ENCODE measurements at regions not wholly inside any gene's neighbourhood (a gene's known extent, or its start where the extent isn't known, plus 50 kb on each side); places are given as distances from the start of the nearest gene placed in this dataset.
"Not testable (repeated sequence)": the region's sequence is repeated elsewhere in the genome, so short reads cannot be mapped to it uniquely, and the experiment has no call there.

DNA sequence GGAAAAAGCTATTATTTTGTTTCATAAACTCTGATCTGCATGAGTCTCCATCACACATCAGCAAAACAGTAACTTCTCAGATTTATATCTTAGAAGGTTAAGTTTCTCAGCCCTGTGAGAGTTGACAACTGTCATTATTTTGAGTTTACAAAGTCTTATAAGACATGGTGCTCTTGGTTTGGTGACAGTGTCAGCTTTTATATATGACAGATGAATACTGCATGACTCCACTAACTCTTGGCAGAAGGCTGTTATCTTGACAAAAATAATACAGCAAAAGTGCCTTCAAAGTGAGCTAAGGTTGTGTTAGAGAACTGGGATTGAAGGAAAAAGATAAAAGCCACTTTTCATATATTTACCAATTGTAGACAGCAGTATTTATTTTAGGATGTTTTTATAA is 528.4 kb upstream of the SOX9 start:
- Histone ChIP-seq H3K79me2 (no peaks in the 10 kb centered on the region), H3K9me2 (replicated peaks; ENCODE audit: insufficient read depth) (no peaks in the 10 kb centered on the region), H3K36me3 (replicated peaks; ENCODE audit: insufficient read depth, low read depth) (no peaks in the 10 kb centered on the region), H3K9me3 (ENCODE audit: low read depth) (no peaks in the 10 kb centered on the region), H3K4me2 (no peak overlapping the region), H3K27me3 (no peaks in the 10 kb centered on the region), H3K4me3 (no peak overlapping the region), H4K20me1 (ENCODE audit: insufficient read depth, poor library complexity, severe bottlenecking) (no peaks in the 10 kb centered on the region), H3K4me1 (ENCODE audit: insufficient read depth) (no peaks in the 10 kb centered on the region), H2AFZ (no peak overlapping the region), H3K27ac (no peak overlapping the region)
- DNase-seq (ENCODE audit: low spot score): no peak
- TF ChIP-seq EZH2 (IDR thresholded peaks at IDR 0.05; ENCODE audit: borderline replicate concordance) (no peak), EZH2phosphoT487 (IDR thresholded peaks at IDR 0.05; ENCODE audit: low read depth, severe bottlenecking, unreplicated experiment) (no peak)
- TF ChIP-seq, protein P1, sequence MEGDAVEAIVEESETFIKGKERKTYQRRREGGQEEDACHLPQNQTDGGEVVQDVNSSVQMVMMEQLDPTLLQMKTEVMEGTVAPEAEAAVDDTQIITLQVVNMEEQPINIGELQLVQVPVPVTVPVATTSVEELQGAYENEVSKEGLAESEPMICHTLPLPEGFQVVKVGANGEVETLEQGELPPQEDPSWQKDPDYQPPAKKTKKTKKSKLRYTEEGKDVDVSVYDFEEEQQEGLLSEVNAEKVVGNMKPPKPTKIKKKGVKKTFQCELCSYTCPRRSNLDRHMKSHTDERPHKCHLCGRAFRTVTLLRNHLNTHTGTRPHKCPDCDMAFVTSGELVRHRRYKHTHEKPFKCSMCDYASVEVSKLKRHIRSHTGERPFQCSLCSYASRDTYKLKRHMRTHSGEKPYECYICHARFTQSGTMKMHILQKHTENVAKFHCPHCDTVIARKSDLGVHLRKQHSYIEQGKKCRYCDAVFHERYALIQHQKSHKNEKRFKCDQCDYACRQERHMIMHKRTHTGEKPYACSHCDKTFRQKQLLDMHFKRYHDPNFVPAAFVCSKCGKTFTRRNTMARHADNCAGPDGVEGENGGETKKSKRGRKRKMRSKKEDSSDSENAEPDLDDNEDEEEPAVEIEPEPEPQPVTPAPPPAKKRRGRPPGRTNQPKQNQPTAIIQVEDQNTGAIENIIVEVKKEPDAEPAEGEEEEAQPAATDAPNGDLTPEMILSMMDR (IDR thresholded peaks at IDR 0.05; ENCODE audit: poor library complexity): no peak

DNA sequence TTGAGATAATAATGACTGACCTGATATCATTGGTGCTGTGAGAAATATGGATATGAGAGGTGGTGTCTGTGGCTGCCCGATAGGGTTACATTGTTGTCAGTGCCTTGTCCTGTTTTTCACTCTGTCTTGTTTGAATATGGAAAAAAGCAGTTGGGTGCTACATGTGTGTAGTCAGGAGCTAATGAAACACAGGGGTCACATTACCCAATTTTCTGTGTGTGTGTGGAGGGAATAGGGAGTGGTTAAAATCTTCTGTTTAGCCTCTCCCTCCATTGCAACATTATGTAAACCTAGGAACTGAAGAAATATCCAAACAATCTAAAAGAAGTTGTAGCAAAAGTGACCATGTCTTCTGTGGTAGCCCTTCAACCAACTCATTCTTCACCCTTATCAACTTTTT is 527.7 kb upstream of the SOX9 start:
- no peak overlapping the region for H3K4me2 ChIP-seq
- no peaks in the 10 kb centered on the region for H3K79me2 ChIP-seq
- H3K4me1 ChIP-seq (ENCODE audit: insufficient read depth): no peaks in the 10 kb centered on the region
- DNase-seq (ENCODE audit: low spot score): no peak
- no peaks in the 10 kb centered on the region for H3K27me3 ChIP-seq
- no peaks in the 10 kb centered on the region for H3K9me2 ChIP-seq (replicated peaks; ENCODE audit: insufficient read depth)
- H3K36me3 ChIP-seq (replicated peaks; ENCODE audit: insufficient read depth, low read depth): no peaks in the 10 kb centered on the region
- WGBS (ENCODE audit: low lambda C conversion rate, missing lambda C conversion rate): 76% methylated on average over 1 of the region's 1 CpG
- no peak overlapping the region for H3K4me3 ChIP-seq
- no peak overlapping the region for H3K27ac ChIP-seq
- H4K20me1 ChIP-seq (ENCODE audit: insufficient read depth, poor library complexity, severe bottlenecking): no peaks in the 10 kb centered on the region
- no peaks in the 10 kb centered on the region for H3K9me3 ChIP-seq (ENCODE audit: low read depth)
- no peak overlapping the region for H2AFZ ChIP-seq
- TF ChIP-seq EZH2 (IDR thresholded peaks at IDR 0.05; ENCODE audit: borderline replicate concordance) (no peak), EZH2phosphoT487 (IDR thresholded peaks at IDR 0.05; ENCODE audit: low read depth, severe bottlenecking, unreplicated experiment) (no peak)
- TF ChIP-seq, protein P1 (IDR thresholded peaks at IDR 0.05; ENCODE audit: poor library complexity): no peak

DNA sequence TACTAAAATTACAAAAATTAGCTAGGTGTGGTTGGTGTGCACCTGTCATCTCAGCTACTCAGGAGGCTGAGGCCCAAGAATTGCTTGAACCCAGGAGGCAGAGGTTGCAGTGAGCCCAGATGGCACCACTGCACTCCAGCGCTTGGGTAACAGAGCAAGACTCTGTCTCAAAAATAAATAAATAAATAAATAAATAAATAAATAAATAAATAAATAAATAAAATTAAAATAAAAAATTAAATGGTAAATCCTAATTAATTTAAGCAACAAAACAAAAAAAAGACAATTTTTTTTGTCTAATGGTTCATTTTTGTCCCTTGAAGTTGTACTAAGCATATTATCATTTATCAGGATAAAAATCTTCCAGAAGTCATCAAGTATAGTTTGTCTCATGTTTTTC is 521.2 kb upstream of the SOX9 start:
- H3K4me3 ChIP-seq; H3K79me2 ChIP-seq; H3K9me3 ChIP-seq (ENCODE audit: low read depth); H3K9me2 ChIP-seq (replicated peaks; ENCODE audit: insufficient read depth); H3K4me2 ChIP-seq; H3K36me3 ChIP-seq (replicated peaks; ENCODE audit: insufficient read depth, low read depth); DNase-seq (ENCODE audit: low spot score); H2AFZ ChIP-seq; H3K27me3 ChIP-seq; H3K4me1 ChIP-seq (ENCODE audit: insufficient read depth); H4K20me1 ChIP-seq (ENCODE audit: insufficient read depth, poor library complexity, severe bottlenecking); H3K27ac ChIP-seq: not testable (repeated sequence)
- WGBS (ENCODE audit: low lambda C conversion rate, missing lambda C conversion rate): 94% methylated on average over 1 of the region's 1 CpG

GRCh38 chr17:71600137-71600789 is 520.6 kb upstream of the SOX9 start:
- no peaks in the 10 kb centered on the region for H3K9me3 ChIP-seq (ENCODE audit: low read depth)
- H4K20me1 ChIP-seq (ENCODE audit: insufficient read depth, poor library complexity, severe bottlenecking): no peaks in the 10 kb centered on the region
- H3K79me2 ChIP-seq: no peaks in the 10 kb centered on the region
- no peaks in the 10 kb centered on the region for H3K36me3 ChIP-seq (replicated peaks; ENCODE audit: insufficient read depth, low read depth)
- H3K9me2 ChIP-seq (replicated peaks; ENCODE audit: insufficient read depth): no peaks in the 10 kb centered on the region
- no peaks in the 10 kb centered on the region for H3K4me1 ChIP-seq (ENCODE audit: insufficient read depth)
- H2AFZ ChIP-seq: no peak overlapping the region
- TF ChIP-seq EZH2 (IDR thresholded peaks at IDR 0.05; ENCODE audit: borderline replicate concordance) (no peak), EZH2phosphoT487 (IDR thresholded peaks at IDR 0.05; ENCODE audit: low read depth, severe bottlenecking, unreplicated experiment) (no peak)
- TF ChIP-seq, protein P1 (IDR thresholded peaks at IDR 0.05; ENCODE audit: poor library complexity): no peak
- DNase-seq (ENCODE audit: low spot score): no peak
- 61% methylated on average over 8 of the region's 8 CpGs for WGBS (ENCODE audit: low lambda C conversion rate, missing lambda C conversion rate)
- no peaks in the 10 kb centered on the region for H3K27me3 ChIP-seq
- no peak overlapping the region for H3K4me3 ChIP-seq
- H3K27ac ChIP-seq: no peak overlapping the region
- no peak overlapping the region for H3K4me2 ChIP-seq

Data from hepatocyte (in vitro differentiated cells).